HG02885 (cell line): ENCODE measurements at regions not wholly inside any gene's neighbourhood (a gene's known extent, or its start where the extent isn't known, plus 50 kb on each side); places are given as distances from the start of the nearest gene placed in this dataset.
"Not testable (repeated sequence)": the region's sequence is repeated elsewhere in the genome, so short reads cannot be mapped to it uniquely, and the experiment has no call there.

Experiments
- ATAC-seq: cut with Tn5 transposase; IDR thresholded peaks from one replicate; pipeline ENCODE4 v1.9.1; 2021; ENCODE audit warnings: mild to moderate bottlenecking; ENCODE audit not compliant: unreplicated experiment, poor library complexity

DNA sequence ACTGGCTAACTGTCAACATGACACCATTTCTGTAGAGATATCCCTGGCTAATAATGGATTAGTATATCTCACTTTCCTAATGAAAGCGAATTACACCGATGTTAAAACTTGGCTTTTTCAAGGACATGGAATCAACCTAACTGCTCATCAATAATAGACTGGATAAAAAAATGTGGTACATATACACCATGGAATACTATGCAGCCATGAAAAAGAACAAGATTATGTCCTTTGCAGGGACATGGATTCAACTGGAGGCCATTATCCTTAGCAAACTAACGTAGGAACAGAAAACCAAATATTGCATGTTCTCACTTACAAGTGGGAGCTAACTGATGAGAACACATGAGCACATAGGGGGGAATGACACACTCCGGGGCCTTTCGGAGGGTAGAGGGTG, 62.6 kb downstream of the ZIC1 start:
- no peak for ATAC-seq

DNA sequence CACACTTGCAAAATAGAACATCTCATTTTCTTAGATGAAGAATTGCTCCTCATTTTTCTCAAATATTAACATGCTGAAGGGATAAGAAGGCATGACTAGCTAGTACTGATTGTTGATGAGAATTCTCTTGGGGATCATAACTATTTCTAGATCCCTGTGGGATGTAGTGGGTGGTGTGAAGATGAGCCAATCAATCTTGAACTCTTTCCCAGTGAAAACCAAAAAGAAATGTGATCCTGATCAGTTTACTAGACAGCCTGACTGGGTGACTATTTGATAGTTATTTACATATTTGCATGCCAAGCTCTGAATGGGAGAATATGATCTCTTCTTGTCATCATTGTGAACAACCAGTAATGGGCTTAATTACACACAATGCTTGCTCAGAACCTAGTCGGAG, 63.7 kb downstream of the ZIC1 start:
- ATAC-seq = no peak

DNA sequence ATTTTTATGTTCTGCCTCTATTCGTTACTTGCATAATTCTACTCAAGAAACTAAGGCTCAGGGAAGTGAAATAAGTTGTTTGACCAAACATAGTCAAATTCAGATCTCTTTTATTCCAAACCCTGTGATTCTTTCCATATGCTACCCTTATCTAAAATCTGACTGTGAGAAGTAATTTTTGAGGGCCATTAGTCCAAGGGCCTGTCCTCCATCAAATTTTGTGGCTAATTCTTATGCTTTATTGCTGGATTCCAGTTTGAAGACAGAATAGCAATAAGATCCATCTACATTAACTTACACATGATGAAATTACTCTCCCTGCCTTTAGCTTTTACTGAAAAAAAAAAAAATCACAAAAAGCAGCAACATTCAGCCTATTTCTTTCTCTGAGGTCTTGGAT, 74.0 kb downstream of the ZIC1 start:
- ATAC-seq = no peak

DNA sequence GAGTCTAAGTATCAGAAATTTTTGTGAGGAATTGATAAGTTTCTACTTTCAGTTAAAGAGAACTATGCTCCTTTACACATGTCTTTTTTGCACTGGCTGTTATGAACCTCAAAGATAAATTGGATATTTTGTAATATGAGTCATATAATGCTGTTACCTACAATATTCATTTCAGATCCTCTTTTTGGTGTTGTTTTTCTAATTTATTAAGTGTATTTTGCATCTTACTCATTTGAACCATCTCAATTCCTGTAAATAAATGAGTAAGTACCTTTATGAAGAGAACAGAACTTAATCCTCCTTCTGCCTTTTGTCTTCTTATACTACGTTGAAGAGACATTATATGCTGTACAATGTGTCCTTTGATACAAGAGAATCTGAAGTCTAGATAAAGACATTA, 74.4 kb downstream of the ZIC1 start:
- ATAC-seq = no peak

DNA sequence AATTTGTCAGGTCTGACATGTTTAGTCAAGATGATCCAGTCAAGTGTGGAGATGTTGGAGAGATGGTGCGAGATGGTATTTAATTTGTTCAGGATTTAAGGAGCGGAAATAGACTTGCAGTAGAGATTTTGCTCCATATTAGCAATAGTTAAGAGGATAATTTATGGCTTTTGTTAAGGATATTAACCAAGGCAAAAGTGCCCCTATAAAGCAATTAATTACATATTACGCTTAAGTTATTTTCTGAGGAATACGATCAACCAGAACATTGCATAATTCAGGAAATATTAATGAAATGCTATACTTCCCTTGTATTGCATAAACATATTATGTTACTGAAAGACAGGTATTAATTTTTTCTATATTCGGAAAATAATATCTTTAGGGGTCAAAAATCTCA, 83.9 kb downstream of the ZIC1 start:
- no peak for ATAC-seq

DNA sequence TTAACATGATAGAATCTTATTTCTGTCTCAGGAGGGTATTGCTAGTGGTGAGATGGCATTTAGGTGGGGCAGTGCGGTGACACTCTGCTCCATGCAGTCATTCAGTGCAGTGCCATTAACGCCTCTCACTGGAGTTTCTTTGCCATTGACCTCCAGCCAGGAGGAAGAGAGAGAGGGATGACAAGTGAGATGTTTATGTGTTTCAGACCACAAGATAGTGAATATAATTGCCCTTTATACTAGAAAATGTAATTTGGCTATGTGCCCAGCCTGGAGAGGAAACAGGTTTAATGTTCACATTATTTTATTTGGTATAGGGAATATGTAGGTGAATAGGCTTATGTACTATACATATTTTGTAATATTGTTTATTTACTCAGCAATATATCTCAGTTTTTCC, 84.5 kb downstream of the ZIC1 start:
- no peak for ATAC-seq

DNA sequence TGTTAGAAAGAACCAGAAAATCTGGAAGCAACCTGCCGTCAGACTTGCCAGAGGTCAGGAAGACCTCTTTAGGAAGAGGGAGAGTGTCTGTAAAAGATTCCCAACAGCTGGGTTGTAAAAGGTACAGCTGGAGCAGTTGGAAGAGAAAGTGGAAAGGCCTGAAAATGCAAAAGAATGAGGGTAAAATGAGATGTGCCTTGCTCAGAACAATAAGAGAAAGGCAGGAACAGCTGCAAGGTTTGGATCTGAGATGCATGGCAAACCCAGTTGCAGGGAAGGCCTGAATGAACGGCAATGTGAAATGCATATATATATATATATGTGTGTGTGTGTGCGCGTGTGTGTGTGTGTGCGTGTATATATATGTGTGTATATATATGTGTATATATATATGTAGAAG, 88.1 kb downstream of the ZIC1 start:
- ATAC-seq = no peak

DNA sequence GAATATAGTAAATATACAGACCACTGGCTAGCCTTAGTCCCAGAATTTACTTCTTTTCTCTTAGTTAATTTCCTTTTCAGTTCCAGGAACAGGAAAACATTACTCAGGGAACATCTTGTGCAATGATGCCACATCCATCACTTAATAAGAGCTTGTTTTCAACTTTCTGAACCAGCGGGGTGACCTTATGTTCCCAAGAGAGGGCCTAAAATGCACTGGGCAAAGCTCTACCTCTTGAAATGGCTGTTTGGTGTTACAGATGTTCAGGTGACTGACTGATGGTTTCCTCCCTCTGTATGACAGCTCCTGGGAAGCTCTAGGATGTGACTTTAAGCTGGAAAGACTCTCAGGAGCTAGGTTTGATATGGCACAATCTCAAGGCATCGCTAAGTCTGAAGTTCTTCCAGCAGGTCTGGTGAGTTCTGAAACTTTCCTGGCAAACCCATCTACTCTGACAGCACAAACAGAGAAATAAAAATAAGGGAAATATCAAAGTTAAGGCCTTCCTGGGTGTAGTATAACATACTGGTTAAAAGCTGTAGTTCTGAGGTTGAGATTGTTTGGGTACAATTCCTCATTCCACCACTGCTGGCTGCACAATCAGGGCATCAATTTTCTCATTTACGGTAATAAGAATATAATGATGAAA, 98.6 kb downstream of the ZIC1 start:
- no peak for ATAC-seq

DNA sequence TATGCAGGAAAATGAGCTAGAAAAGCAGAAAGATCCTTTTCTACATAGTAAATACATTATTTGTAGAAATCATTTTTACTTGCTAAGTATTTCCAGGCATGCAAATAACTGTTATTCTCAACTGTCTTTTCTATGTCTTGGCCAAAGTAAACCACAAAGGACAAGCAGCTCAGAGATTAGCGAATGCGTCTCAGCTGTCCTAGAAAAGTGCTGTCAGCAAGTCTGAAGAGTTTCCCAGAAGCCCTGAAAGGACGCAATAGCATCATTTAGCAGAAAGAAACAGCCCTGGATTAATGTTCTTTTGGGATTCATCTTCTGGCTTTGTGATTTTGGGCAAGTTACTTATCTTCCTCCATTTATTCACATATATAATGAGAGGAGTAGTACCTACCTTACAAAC, 100.3 kb downstream of the ZIC1 start:
- no peak for ATAC-seq

DNA sequence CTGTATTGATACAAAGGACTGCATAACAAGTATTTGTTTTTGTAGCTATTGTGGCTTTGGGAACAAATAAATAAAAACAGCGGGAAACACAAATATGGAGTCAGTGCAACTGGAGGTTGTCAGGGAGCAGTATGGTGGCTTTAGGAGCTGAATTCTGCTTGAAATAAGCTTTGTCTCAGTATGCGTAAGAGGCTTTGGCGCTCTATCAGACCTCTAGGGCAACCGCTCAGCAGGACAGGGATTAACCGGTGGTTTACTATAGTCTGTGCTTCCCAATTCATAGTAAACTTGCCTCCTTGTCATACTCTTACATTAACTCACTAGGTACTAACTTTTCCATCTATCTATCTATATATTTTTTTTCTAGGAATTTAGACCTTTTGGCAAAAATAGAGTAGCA, 104.6 kb downstream of the ZIC1 start:
- no peak for ATAC-seq

DNA sequence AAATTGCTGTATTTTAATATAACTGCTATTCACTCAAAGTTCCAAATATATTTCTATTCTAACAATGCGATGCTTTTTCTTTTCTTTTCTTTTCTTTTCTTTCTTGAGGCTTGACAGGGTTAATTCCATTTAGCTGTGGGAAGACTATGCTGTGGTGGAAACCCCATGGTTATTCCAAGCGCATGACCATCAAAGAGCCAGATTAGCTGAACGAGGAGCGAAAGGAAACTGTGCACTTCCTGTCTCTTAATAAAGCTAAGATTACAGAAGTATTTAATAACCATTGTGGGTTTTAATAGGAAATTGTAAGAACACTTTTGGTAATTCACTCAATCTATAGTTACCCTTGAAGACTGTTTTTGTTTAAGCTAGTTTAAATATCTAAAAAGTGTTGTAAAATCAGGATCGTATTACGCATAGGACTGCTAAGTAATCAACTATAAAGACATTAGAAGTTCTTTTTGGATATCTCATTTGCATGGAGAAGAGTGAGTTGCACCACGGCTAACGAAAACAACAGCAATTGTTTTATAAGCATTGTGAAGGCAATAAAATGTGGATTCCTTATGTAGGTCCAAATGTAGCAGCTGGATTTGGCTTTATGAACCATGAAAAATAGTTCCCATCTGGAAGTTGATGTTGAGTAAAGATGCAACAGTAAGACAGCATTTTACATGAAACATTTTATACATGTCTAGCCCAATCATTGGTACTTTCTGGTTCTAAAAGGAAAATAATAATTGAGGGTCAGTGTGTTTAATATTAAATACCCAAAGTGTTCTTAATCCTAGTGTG, 105.4 kb downstream of the ZIC1 start:
- ATAC-seq = no peak

DNA sequence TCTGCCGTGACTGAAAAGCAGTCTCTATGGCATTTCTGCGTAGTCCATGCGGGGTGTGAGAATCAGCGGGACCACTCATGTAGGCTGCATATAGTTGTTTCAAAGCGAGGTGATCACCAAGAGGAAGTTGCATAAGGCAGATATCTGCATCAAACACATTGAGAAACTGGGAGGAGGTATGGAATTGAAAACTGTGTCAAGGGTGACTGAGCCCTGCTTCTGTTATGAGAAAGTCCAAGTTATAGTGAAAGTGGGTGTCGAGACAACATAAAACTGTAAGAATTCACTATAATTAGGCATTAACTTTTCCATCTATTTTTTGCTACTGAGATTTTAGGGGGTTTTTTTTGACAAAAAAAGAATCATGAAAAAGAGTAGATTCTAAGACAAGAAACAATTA, 109.3 kb downstream of the ZIC1 start:
- ATAC-seq = peak; percentile 67

DNA sequence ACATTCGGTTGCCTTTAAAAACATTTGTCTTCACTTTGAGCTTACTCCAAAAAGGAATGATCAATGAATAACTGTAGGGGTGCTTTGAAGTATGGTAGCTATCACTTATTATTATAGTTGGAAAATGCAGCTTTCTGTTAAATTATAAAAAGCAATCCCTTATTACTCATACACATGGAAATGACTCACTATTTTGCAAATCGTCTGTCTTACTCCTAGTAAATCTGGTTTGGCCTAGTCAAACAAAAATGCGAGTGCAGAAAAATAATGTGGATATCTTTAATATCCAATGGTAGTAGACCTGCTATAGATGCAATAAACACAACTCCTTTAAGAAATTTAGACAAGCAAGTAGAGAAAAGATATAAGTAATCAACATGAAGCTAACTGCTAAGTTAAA, 112.5 kb downstream of the ZIC1 start:
- no peak for ATAC-seq

DNA sequence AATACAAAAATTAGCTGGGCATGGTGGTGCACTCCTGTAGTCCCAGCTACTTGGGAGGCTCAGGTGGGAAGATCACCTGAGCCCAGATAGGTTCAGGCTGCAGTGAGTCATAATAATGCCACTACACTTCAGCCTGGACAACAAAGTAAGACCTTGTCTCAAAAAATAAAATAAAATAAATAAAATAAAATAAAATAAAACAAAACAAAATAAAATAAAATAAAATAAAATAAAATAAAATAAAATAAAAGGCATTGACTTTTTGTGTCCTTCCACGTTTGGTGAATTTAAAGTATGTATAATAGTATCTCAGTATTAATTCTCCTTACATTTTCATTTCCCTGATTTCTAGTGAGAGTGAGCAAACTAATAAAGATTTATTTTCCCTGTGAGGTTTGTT, 113.6 kb downstream of the ZIC1 start:
- not testable (repeated sequence) for ATAC-seq

DNA sequence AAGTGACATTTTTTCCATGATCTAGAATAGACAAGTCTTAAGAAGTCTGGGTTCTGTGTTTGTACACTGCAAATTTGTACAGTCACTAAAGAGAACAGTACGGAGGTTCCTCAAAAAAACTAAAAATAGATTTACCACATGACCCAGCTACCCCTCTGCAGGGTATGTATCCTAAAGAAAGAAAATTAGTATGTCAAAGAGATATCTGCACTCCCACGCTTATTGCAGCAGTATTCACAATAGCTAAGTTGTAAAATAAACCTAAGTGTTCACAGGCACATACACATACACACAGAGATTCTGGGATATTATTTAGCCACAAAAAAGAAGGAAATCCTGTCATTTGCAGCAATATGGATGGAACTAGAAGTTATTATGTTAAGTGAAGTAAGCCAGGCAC, 120.4 kb downstream of the ZIC1 start:
- no peak for ATAC-seq

DNA sequence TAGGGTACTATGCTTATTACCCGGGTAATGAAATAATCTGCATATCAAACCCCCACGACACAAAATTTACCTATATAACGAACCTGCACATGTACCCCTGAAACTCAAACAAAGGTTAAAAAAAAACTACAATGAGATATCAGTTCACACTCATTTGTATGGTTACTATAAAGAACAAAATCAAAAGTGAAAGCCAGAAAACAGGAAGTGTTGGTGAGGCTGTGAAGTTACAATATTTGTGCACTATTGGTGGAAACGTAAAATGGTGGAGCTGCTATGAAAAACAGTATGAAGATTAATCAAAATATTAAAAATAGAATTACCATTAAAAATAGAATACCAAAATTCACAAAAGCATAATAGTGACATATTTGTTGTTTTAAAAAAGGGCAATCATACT, 128.9 kb downstream of the ZIC1 start:
- peak; percentile 85 for ATAC-seq

DNA sequence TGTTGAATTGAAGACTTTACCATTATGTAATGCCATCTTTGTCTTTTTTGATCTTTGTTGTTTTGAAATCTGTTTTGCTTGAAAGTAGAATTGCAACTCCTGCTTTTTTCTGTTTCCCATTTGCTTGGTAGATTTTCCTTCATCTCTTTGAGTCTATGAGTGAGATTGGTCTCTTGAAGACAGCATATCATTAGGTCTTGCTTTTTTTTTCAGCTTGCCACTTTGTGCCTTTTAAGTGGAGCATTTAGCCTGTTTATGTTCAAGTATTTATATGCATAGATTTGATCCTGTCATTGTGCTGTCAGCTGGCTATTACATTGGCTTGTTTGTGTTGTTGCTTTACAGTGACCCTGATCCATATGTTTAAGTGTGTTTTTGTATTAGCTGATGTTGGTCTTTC, 131.8 kb downstream of the ZIC1 start:
- ATAC-seq = no peak

DNA sequence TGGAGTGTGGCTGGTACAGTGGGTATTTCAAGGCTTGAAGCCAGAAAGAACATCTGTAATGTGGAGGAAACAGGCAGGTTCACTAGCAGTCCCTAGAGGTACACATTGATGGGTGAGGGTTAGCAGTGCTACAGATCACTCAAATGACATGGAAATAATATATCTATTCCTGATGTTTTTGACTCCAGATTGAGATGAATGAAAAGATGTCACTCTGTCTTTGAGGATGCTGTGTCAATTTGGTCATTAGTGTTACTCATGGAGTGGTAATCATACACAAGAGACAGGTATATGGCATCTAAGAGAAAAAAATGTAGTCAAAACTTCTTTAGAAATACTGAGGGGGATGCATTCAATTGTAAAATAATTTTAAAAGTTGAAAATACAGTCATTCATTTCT, 135.1 kb downstream of the ZIC1 start:
- no peak for ATAC-seq

DNA sequence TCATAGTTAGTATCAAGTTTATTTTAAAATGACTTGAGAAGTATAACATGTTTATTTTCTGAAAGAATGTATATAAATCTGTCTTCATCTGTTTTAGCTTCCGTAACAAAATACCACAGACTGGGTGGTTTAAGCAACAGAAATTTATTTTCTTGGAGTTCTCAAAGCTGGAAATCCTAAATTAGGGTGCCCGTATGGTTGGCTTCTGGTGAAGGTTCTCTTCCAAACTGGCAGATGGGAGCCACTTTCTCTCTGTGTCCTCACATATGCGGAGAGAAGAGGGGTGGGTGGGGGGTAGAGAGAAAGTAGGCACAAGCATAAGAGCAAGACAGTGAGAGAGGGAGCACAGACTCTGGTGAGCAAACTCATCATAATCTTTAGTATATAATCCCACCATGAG, 142.3 kb downstream of the ZIC1 start:
- ATAC-seq = no peak

DNA sequence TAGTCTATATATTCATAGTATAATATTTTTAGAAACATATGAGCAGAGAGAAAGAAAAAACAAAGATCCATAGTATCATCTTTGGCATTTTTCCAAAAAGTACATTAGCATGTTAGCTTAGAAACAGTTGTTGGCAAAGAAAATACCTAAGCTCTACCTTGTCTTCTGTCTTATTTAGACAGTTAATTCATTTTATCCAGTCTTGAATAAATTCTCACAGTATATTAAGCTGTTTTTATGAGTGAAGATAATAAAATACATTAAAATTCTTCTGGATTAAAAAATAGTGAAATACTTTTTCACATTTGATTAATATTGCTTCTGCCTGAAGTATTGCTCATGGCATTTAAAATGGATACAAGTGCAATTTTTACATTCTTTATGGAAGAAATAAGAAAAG, 145.2 kb downstream of the ZIC1 start:
- ATAC-seq = no peak

DNA sequence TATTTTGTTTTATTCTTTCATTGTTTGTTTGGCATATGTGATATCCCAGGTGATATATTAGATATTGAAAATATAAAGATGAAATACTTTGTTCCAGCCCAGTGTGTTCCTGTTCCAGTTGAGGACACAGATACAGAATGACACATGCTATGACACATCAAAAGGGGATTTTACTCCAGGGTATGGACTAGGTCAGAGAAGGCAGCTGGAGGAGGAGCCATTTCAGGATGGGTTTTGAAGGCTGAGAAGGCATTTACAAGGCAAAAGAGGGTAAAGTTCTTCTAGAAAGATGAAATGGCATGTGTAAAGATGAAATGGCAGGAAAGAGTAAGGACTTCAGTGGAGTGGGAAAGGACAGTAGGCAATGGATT, 163.8 kb downstream of the ZIC1 start:
- ATAC-seq = no peak

DNA sequence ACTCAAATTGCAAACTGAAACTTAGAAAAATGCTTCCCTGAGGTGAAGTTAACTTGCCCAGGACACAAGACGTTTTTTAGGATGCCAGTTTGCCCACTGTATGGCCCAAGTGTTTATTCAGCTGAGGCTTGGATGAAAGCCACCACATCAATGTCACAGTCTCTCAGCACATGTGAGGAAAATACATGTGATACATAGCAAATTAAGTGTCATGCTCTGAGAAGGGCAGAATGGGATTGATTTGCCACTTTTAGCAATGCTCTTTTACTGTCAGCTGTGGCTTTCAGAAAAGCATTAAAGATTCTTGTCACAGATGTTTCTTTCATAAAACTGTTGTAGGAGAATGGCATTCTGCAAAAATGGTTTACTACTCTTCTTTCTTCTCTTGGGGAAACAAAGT, 165.5 kb downstream of the ZIC1 start:
- no peak for ATAC-seq
